Effector memory CD4-positive, alpha-beta T cell (primary cell): ENCODE measurements at regions not wholly inside any gene's neighbourhood (a gene's known extent, or its start where the extent isn't known, plus 50 kb on each side); places are given as distances from the start of the nearest gene placed in this dataset.

Experiments
- DNase-seq, 3 donors: peaks; one replicate each; pipeline ENCODE4 v3.0.0-alpha.2; 2020
- H3K27ac ChIP-seq: 2 replicates; pipeline ENCODE4 v1.7.0; 2013; ENCODE audit warnings: mild to moderate bottlenecking, low read length, moderate library complexity; ENCODE audit not compliant: insufficient read depth, poor library complexity, severe bottlenecking
- H3K27me3 ChIP-seq: replicated peaks from 2 replicates; pipeline ENCODE4 v1.7.0; 2013; ENCODE audit warnings: mild to moderate bottlenecking, low read length; ENCODE audit not compliant: insufficient read depth, control insufficient read depth, poor library complexity, severe bottlenecking
- H3K36me3 ChIP-seq: 2 replicates; pipeline ENCODE4 v1.7.0; 2013; ENCODE audit warnings: mild to moderate bottlenecking, low read length, moderate library complexity; ENCODE audit not compliant: control insufficient read depth, insufficient read depth
- H3K4me1 ChIP-seq: 2 replicates; pipeline ENCODE4 v1.7.0; 2013; ENCODE audit warnings: low read length, mild to moderate bottlenecking; ENCODE audit not compliant: control insufficient read depth, insufficient read depth, poor library complexity, severe bottlenecking
- H3K4me3 ChIP-seq: 2 replicates; pipeline ENCODE4 v1.7.0; 2013; ENCODE audit warnings: low read length, low read depth, mild to moderate bottlenecking; ENCODE audit not compliant: insufficient read depth, poor library complexity, severe bottlenecking
- H3K9me3 ChIP-seq: 2 replicates; pipeline ENCODE4 v1.7.0; 2013; ENCODE audit warnings: mild to moderate bottlenecking, low read length, moderate library complexity; ENCODE audit not compliant: control insufficient read depth

DNA sequence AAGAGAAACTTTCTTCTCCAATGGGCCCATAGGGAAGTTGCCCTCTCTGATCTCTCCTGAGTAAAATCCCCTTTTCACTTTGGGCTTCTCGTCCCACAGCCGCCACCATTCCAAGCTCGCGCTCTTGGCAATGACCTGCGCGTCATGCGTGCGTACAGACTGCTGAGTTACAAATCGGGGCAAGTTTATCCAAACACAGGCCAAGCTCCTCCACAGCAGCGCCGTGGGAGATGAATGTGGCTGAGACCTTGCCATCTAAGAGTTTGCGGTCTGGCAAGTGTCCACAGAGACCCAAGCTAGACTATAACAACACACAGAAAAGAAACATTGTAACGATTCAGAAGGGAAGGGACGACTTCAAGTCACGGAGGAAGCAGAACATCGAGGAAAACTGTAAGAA is 116.3 kb upstream of the SOD1 start:
- Histone ChIP-seq H3K27me3 (no peaks in the 10 kb centered on the region), H3K9me3 (no peaks in the 10 kb centered on the region), H3K4me3 (no peak overlapping the region), H3K36me3 (no peaks in the 10 kb centered on the region), H3K4me1 (no peaks in the 10 kb centered on the region), H3K27ac (no peak overlapping the region)
- no peak for DNase-seq

DNA sequence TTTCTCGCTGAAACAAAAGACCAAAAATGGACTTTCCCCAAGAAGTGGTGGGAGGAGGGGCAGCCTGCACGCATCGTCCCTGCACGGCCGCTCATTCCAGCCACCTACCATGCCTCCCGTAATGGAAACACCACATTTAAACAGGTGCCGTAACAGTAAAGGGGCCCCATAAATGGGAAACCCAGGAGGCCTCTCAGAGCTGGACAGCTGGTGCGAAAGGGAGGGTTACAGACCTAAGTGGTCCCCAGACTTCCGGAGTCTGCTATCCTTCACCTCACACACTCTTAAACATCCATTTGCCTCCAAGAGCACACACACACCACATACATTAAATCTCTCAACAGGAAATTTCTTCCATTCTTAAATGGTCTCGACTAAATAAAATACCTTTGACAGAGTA is 120.7 kb upstream of the SOD1 start:
- H3K36me3 ChIP-seq: no peaks in the 10 kb centered on the region
- H3K4me1 ChIP-seq: no peaks in the 10 kb centered on the region
- no peaks in the 10 kb centered on the region for H3K27me3 ChIP-seq
- H3K9me3 ChIP-seq: no peaks in the 10 kb centered on the region
- no peak overlapping the region for H3K27ac ChIP-seq
- no peak for DNase-seq
- H3K4me3 ChIP-seq: no peak overlapping the region

DNA sequence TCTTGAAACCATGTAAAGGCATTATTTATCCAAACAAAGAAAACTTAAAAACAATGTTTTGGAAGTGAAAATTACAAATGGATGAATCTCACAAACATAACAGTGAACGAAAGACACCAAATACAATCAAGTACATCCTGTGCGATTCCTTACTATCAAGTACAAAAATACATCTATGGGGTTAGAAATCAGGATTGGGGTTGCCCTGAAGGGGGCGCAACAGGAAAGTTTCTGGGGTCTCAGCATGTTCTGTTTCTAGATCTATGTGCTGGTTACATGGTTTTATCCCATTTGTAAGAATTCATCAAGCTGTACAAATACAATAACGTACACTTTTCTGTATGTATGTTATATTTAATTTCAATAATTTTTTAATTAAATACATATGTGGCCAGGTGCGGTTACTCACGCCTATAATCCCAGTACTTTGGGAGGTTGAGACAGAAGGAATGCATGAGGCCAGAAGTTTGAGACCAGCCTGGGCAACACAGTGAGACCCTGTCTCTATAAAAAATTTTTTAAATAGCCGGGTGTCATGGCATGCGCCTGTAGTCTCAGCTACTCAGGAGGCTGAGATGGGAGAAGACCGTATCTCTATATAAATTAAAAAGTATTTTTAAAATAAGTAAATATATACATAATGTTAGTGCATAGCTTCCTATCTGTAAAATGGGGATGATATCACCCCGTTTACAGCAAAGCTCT is 121.5 kb upstream of the SOD1 start:
- Histone ChIP-seq H3K9me3 (no peaks in the 10 kb centered on the region), H3K4me1 (no peaks in the 10 kb centered on the region), H3K27me3 (no peaks in the 10 kb centered on the region), H3K27ac (no peak overlapping the region), H3K36me3 (no peaks in the 10 kb centered on the region), H3K4me3 (no peak overlapping the region)
- DNase-seq: no peak

- H3K27me3 ChIP-seq: no peaks in the 10 kb centered on the region
- H3K9me3 ChIP-seq: no peaks in the 10 kb centered on the region
- no peaks in the 10 kb centered on the region for H3K4me1 ChIP-seq
- no peak overlapping the region for H3K27ac ChIP-seq
- no peak overlapping the region for H3K4me3 ChIP-seq
- no peak for DNase-seq
- H3K36me3 ChIP-seq: no peaks in the 10 kb centered on the region
Observed at GRCh38 chr21:31536138-31536537, 123.4 kb upstream of the SOD1 start.

- Histone ChIP-seq H3K27ac (no peak overlapping the region), H3K9me3 (no peaks in the 10 kb centered on the region), H3K36me3 (no peaks in the 10 kb centered on the region), H3K4me1 (peaks cover 4% of the 10 kb centered on the region), H3K27me3 (no peaks in the 10 kb centered on the region), H3K4me3 (no peak overlapping the region)
- no peak for DNase-seq
Observed at GRCh38 chr21:31531967-31532366, 127.5 kb upstream of the SOD1 start.

DNA sequence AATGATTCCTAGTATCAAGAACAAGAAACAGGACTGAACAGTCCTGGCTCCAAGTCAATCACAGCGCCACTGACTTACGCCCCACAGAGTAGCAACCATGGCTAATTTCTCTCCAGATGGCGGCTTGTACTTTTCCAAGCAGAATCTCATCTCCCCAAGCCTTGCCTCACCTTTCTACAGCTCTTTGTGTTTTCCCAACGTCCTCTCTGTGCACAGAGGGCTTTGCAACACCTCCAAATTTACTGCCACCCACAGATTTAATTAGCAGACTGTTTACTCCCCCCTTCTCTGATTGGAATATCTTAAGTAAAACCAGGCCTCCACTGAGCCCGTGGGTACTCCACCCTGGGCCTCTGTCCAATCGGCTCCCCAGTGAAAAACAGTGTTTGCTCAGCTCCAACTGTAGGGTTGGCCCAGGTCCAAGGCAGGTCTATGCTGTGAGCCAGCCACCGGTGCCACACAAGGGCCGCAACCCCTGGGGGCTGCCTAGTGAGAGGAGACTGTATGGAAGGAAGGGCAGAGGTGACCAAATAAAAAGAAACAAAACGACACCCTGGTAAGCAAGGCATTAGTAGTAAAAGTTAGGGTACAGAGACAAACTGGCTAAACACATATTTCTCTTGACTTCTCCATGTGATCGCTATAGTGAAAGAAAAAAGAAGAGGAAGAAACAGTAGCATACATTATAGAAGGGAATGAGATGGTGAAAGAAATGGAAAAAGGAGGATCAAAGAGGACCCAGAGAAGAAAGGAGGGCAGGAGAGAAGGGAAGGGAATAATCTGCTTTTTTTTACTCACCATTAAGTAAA is 128.4 kb upstream of the SOD1 start:
- Histone ChIP-seq H3K27ac (no peak overlapping the region), H3K27me3 (no peaks in the 10 kb centered on the region), H3K4me1 (peaks cover 4% of the 10 kb centered on the region), H3K4me3 (no peak overlapping the region), H3K9me3 (no peaks in the 10 kb centered on the region), H3K36me3 (no peaks in the 10 kb centered on the region)
- DNase-seq: no peak

DNA sequence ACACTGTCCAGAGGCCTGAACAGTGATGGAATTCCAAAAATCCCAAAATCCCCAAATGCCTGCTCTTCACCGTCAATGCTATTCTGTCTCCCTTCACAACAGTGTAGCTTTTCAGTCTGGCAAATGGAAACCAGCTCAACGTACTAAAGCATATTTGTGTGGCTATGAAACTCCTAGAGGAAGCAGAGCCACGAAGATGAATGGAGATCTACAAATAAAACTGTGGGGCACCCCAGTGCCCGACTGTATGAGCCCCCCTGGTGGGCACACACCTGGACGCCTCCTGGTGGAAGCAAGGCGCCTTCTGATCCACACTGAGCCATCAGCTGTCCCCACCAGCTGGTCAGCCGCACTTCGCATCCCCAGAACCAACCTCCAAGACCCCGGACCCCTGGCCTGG is 129.1 kb upstream of the SOD1 start:
- Histone ChIP-seq H3K4me1 (peaks cover 4% of the 10 kb centered on the region), H3K36me3 (no peaks in the 10 kb centered on the region), H3K27ac (no peak overlapping the region), H3K9me3 (no peaks in the 10 kb centered on the region), H3K4me3 (no peak overlapping the region), H3K27me3 (no peaks in the 10 kb centered on the region)
- DNase-seq: no peak

DNA sequence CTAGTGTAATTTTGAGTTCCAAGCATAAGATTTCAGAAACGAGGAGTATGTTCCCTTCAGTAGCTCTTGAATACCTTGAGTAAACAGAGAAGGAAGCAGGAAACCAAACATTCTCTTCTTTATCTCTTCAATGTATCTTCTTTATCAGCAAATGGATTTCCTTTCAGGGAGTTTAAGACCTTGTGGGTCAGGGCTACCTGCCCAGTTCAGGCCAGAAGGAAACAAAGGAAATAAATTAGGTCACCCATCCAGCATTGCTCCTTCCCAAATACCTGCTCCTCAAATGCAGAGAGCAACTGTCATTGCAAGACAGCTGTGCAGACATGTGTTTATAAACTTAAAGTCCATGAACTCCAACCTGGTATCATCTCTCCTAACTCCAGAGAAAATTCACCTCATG is 130.1 kb upstream of the SOD1 start:
- Histone ChIP-seq H3K4me3 (no peak overlapping the region), H3K27ac (no peak overlapping the region), H3K27me3 (no peaks in the 10 kb centered on the region), H3K36me3 (no peaks in the 10 kb centered on the region), H3K9me3 (no peaks in the 10 kb centered on the region), H3K4me1 (peaks cover 4% of the 10 kb centered on the region)
- DNase-seq: no peak

GRCh38 chr21:31526040-31526439 is 133.5 kb upstream of the SOD1 start:
- no peaks in the 10 kb centered on the region for H3K9me3 ChIP-seq
- H3K4me3 ChIP-seq: no peak overlapping the region
- H3K27me3 ChIP-seq: no peaks in the 10 kb centered on the region
- no peaks in the 10 kb centered on the region for H3K36me3 ChIP-seq
- no peak for DNase-seq
- no peak overlapping the region for H3K27ac ChIP-seq
- H3K4me1 ChIP-seq: peaks cover 4% of the 10 kb centered on the region

GRCh38 chr21:31524140-31524539 is 135.4 kb upstream of the SOD1 start:
- Histone ChIP-seq H3K36me3 (no peaks in the 10 kb centered on the region), H3K9me3 (no peaks in the 10 kb centered on the region), H3K27me3 (no peaks in the 10 kb centered on the region), H3K4me3 (no peak overlapping the region), H3K27ac (no peak overlapping the region), H3K4me1 (peaks cover 1% of the 10 kb centered on the region)
- no peak for DNase-seq
